ENCODE measurements at regions not wholly inside any gene's neighbourhood (a gene's known extent, or its start where the extent isn't known, plus 50 kb on each side); places are given as distances from the start of the nearest gene placed in this dataset.

- H3K36me3 ChIP-seq (ENCODE audit: low read depth): no peaks in the 10 kb centered on the region
- peak; percentile 86 for ATAC-seq
- peak in 1 of 3 donors; percentile 25 for DNase-seq
- intact Hi-C loops (cut with DNase I, micrococcal nuclease): no loop called here
- no peak overlapping the region for H3K4me3 ChIP-seq
- H3K9me3 ChIP-seq: no peaks in the 10 kb centered on the region
- no peak for TF ChIP-seq CTCF (IDR thresholded peaks at IDR 0.05)
- no peaks in the 10 kb centered on the region for H3K4me1 ChIP-seq (ENCODE audit: low read depth)
Measured at GRCh38 chr6:62889240-62889639, 322.0 kb upstream of the FKBP1C start.

GRCh38 chr6:62891065-62891647 is 320.1 kb upstream of the FKBP1C start:
- Histone ChIP-seq H3K4me3 (no peak overlapping the region), H3K9me3 (no peaks in the 10 kb centered on the region), H3K36me3 (ENCODE audit: low read depth) (no peaks in the 10 kb centered on the region), H3K4me1 (ENCODE audit: low read depth) (no peaks in the 10 kb centered on the region)
- intact Hi-C loops (cut with DNase I, micrococcal nuclease): no loop called here
- ATAC-seq (no peak), DNase-seq (peak in 1 of 3 donors; percentile 19)
- TF ChIP-seq CTCF (IDR thresholded peaks at IDR 0.05): no peak

GRCh38 chr6:62894114-62894513 is 317.2 kb upstream of the FKBP1C start:
- intact Hi-C loops (cut with DNase I, micrococcal nuclease): no loop called here
- no peaks in the 10 kb centered on the region for H3K4me1 ChIP-seq (ENCODE audit: low read depth)
- ATAC-seq (no peak), DNase-seq (no peak)
- no peak overlapping the region for H3K4me3 ChIP-seq
- no peaks in the 10 kb centered on the region for H3K9me3 ChIP-seq
- no peaks in the 10 kb centered on the region for H3K36me3 ChIP-seq (ENCODE audit: low read depth)
- no peak for TF ChIP-seq CTCF (IDR thresholded peaks at IDR 0.05)

- intact Hi-C loops (cut with DNase I, micrococcal nuclease): no loop called here
- ATAC-seq (no peak), DNase-seq (no peak)
- no peaks in the 10 kb centered on the region for H3K36me3 ChIP-seq (ENCODE audit: low read depth)
- H3K4me1 ChIP-seq (ENCODE audit: low read depth): no peaks in the 10 kb centered on the region
- no peak for TF ChIP-seq CTCF (IDR thresholded peaks at IDR 0.05)
- no peaks in the 10 kb centered on the region for H3K9me3 ChIP-seq
- H3K4me3 ChIP-seq: no peak overlapping the region
Measured at GRCh38 chr6:62903266-62903665, 308.0 kb upstream of the FKBP1C start.

GRCh38 chr6:62904687-62905086 is 306.6 kb upstream of the FKBP1C start:
- H3K36me3 ChIP-seq (ENCODE audit: low read depth): no peaks in the 10 kb centered on the region
- ATAC-seq: no peak
- H3K4me3 ChIP-seq: no peak overlapping the region
- no peak for DNase-seq
- no peak for TF ChIP-seq CTCF (IDR thresholded peaks at IDR 0.05)
- no peaks in the 10 kb centered on the region for H3K9me3 ChIP-seq
- H3K4me1 ChIP-seq (ENCODE audit: low read depth): no peaks in the 10 kb centered on the region
- intact Hi-C loops (cut with DNase I, micrococcal nuclease): no loop called here

- TF ChIP-seq CTCF (IDR thresholded peaks at IDR 0.05): no peak
- H3K4me1 ChIP-seq (ENCODE audit: low read depth): no peaks in the 10 kb centered on the region
- intact Hi-C loops (cut with DNase I, micrococcal nuclease): no loop called here
Measured at GRCh38 chr6:62914530-62914929, 296.7 kb upstream of the FKBP1C start.

More at GRCh38 chr6:62914530-62914929, 296.7 kb upstream of the FKBP1C start:
- no peak for DNase-seq
- no peaks in the 10 kb centered on the region for H3K36me3 ChIP-seq (ENCODE audit: low read depth)
- no peaks in the 10 kb centered on the region for H3K9me3 ChIP-seq
- ATAC-seq: no peak
- H3K4me3 ChIP-seq: no peak overlapping the region
